Renal cortex interstitium (tissue), 11 donors: ENCODE measurements at regions not wholly inside any gene's neighbourhood (a gene's known extent, or its start where the extent isn't known, plus 50 kb on each side); places are given as distances from the start of the nearest gene placed in this dataset.

Experiments
- DNase-seq, 11 donors: peaks; one replicate each; pipeline ENCODE4 v3.0.0-alpha.2; 2013; ENCODE audit warnings: low read depth in 9 of 11, low spot score in 4 of 11; ENCODE audit errors: extremely low read depth in 1 of 11

DNA sequence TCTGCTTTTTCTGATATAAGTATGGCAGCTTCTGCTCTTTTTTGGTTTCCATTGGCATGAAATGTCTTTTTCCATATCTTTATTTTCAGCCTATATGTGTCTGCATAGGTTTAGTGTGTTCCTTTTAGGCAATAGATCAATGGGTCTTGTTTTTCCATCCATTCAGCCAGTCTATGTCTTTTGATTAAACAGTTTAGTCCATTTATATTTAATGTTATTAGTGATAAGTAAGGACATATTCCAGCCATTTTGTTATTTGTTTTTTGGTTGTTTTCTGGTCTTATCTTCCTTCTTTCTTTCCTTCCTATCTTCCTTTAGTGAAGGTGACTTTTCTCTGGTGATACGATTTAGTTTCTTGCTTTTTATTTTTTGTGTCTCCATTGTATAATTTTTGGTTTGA lies 101.3 kb upstream of the LRRC3B start:
- no peak for DNase-seq

DNA sequence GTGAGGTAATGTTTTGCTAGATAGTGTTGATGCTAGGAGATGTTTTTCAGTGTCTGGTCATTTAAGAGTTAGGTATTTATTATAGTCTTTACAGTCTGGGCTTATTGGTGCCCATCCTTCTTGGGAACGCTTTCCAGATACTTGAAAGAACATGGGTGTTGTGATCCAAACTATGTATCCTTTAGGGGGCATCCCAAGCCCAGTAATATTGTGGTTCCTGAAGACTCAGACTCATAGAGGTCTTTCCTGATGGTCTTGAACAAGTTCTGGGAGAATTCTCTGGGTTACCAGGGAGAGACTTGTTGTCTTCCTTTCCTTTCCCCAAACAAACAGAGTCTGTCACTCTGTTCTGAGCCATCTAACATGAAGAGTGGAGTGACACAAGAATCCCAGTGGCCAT lies 99.7 kb upstream of the LRRC3B start:
- no peak for DNase-seq

DNA sequence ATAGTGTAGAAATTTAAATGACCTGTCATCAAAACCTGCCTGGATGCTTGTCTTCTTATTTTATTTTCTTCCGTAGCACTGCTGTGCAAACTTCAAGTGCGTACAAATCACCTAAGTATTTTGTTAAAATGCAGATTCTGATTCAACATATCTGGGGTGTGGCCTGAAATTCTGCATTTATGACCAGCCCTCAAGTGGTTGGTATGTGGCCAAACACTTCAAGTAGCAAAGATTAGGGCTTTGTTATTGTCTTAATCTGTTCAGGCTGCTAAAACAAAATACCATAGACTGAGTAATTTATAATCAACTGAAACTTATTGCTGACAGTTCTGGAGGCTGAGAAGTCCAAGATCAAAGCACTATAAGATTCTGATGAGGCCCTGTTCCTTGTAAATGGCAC lies 97.6 kb upstream of the LRRC3B start:
- no peak for DNase-seq

DNA sequence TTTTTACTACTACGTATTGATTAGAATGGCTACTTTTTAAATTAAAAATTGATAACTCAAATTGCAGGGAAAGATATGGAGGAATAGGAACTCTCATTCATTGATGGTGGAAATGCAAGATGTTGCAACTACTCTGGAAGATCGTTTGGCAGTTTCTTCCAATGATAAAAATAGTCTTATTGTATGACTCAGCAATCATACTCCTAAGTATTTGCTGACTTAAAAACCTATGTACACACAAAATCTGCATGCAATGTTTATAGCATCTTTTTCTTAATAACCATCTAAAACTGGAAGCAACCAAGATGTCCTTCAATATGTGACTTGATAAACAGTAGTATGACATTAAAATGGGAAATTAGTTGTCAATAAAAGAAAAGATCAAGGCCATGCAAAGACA lies 87.4 kb upstream of the LRRC3B start:
- no peak for DNase-seq

DNA sequence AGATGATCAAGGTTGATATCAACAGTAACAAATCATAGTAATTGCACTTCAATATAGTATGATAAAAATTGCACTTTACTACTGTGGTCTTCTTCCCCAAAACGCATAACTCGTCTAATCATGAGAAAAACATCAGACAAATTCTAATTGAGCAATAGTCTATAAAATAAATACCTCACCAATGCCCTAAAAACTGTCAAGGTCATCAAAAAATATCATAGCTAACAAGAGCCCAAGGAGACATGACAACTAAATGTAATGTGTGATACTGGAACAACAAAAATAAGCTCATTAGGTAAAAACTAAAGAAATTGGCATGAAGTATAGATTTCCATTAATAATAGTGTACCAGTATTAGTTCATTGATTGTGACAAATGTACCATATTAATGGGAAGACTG lies 85.6 kb upstream of the LRRC3B start:
- no peak for DNase-seq

DNA sequence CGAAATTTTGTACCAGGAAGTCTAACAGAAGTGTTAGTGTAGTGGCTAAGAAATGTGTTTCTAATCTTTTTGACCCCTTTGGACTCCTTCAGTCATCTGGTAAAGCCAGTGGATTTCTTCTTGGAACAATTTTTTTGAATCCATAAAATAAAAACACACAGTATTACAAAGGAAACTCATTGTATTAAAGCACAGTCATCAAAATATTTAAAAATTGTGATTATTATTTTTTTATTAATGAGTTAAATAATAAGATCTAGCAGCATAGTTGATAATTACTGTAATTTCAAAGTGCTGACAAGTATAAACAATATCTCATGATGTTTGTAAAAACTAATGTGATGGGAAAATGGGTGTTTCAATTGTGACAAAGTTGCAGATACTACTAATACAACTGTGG lies 72.2 kb upstream of the LRRC3B start:
- no peak for DNase-seq

DNA sequence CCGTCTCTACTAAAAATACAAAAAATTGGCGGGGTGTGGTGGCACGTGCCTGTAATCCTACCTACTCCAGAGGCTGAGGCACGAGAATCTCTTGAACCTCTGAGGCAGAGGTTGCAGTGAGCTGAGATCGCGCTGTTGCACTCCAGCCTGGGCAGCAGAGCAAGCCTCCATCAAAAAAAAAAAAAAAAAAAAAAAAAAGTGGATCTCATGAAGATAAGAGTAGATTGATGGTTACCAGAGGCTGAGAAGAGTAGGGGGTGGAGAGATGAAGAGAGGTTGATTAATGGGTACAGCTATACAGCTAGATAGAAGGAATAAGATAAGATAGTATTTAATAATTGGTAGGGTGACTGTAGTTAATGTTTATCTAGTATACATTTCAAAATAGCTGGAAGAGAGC lies 65.9 kb upstream of the LRRC3B start:
- DNase-seq = no peak

DNA sequence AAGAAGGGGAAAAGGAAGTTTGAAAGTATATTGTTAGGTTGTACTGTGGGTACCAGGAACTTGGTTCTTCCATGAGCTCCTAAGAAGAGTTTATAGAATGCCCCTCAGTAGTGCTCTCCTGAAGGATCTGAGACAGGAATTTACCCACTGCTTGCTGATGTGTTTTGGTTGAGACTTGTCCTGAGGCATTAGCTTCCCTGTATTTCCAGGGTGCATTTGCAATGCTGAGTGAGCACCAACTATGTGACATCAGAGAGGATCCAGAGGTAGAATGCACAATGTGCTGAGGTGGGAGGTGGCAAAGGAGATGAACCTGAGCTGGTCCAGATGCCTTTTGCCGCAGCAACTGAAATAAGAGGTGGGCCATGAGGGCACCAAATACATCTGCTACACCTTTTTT lies 64.3 kb upstream of the LRRC3B start:
- no peak for DNase-seq

DNA sequence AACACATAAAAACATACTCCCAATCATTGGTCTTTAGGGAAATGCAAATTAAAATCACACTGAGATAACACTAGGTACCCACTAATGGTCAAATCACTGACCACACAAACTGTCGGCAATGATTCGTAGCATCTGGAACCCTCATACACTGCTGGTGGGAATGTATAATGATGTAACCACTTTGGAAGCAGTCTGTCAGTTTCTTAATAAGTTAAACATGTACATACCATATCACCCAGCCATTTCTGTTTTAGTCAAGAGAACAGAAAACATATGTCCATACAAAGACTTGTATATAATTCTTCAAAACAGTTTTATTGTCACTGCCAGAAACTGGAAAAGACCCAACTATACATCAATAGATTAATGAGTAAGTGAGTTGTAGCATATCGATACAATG lies 63.3 kb upstream of the LRRC3B start:
- DNase-seq = peak in 10 of 11 donors; percentile 11 to 46 (median 18)

DNA sequence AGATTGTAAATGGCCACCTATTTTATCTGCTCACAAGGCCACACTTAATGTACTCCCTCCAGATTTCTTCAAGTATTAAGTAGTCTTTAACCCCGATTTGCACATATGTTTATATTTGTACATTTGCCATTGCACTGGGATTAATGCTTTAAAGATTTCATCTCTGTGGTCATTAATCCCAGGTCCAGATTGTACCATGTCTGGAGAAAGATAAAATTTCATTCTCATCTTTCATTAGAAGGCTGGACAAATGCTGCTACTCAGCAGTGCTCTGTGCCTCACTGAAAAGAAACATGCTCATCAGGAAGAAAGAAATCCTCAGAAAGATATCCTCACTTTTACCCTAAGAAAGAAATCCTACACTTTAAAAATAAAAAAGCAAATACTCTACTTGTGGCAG lies 62.5 kb upstream of the LRRC3B start:
- DNase-seq = no peak

DNA sequence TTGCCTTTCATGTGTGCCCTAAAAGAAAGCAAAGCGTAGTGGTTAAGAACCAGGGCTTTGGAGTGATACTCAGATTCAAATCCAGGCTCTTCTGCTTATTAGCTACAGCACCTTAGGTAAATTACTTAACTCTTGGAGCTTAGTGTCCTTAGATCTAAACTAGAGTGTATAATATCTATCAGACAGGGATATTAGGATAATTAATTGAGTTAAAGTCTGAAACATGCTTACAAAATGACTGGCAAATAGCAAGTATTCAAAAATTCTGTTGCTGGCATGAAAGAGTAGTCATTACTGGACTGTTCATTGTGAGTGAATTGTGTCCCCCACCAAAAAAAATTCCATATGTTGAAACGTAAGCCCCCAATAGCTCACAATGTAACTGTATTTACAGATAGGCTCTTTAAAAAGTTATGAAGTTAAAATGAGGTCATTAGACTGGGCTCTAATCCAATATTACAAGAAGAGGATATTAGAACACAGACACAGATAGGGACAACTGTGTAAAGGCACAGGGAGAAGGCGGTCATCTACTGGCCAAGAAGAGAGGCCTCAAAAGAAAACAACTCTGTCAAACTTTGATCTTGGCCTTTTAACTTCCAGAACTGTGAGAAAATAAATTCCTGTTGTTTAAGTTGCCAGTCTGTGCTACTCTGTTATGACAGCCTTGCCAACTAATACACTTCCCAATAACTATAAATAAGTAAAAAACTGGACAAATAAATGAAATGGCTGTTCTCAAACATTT lies 60.4 kb upstream of the LRRC3B start:
- DNase-seq = no peak
